NCI-H82 (cell line): ENCODE measurements at regions not wholly inside any gene's neighbourhood (a gene's known extent, or its start where the extent isn't known, plus 50 kb on each side); places are given as distances from the start of the nearest gene placed in this dataset.

Experiments
- DNase-seq: peaks from one replicate; lab custom pipeline; 2025; lab: John Stamatoyannopoulos, UW

DNA sequence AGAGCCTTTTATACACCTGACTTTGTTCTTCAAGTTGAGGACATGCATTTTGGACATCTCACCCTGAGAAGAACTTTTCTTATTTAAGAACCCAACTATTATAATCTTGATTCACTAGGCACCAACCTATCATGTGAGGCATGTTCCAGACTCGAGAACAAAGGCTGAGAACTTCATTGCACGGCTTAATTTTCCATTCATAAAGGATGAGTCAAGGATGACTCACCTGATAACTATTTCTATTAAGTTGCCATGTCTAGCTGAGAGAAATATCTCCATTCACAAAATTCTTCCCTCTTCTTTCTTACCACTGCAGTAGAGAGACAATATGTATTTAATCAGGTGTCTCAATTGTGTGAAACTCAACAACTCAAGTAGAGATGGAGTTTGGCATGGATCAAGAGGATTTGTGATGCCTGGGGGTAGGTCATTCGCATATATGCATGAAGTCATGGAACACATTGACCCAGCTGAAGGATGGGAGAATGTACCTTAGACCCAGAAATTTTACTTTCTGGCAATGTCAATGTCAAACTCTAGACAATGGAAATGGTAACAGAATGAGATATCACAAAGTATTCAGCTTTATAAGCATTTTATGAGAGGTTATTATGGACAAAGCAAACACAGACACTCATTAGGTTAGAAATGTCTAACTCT is 173.2 kb upstream of the PRNP start:
- DNase-seq = no peak

DNA sequence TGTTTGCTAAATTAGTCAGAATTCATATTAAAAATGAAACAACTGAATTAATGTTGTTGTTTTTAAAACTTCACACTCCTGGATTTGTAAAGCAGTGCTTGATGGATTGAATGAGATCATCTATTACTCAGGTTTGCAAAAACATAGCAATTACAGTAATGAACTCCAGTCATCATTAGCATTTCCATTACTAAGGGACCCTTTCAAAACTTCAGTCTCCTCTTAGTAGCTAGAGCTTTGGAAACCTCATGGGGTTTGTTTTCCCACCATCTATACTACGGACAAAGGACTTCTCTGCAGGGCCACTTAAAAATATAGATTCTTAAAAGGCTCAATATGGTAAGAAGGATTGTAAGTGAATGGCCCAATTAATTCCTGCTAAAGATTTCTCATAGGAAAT is 174.5 kb upstream of the PRNP start:
- DNase-seq = no peak

DNA sequence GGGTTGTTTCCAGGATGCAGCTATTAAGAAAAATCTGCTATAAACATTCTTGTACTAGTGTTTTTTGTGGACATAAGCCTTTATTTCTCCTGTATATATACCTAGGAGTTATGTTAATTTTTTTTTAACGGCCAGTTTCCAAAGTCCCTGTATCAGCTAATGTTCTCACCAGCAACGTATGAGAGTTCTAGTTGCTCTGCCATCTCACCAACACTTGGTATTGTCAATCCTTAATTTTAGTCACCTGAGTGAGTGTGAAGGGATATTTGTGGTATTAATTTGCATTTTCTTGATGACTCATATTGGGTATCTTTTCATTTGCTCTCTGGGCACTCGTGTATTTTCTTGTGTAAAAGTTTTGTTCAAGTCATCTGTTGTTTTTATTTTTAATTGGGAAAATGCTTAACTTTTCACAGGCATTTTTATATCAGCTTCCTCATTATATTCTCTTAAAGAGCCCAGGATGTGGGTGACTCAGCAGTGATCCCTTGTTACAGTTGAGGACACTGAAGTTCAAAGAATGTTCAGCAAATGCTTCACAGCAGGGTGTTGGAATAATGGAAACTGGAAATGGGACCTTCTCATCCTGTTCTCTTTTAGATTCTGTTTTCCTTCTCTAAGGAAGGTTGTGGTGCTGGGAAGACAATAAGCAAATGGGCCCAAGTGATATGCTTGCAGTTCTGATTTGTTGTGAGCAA is 176.3 kb upstream of the PRNP start:
- DNase-seq = no peak

DNA sequence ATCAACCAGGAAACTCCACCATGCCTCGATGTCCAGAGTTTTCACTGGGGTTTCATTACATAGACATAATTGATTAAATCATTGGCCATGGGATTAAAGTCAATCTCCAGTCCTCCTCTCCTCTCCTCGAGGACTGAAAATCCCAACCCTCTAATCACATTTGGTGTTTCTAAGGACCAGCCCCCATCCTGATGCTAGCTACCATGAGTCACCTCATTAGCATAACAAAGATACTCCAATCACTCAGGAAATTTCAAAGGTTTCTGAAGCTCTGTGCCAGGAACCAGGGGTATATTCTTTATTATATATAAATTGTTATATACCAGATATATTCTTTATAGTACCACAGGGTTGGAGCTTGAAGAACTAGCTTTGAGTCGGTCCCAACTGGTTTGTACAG is 177.5 kb upstream of the PRNP start:
- DNase-seq = peak; percentile 16

DNA sequence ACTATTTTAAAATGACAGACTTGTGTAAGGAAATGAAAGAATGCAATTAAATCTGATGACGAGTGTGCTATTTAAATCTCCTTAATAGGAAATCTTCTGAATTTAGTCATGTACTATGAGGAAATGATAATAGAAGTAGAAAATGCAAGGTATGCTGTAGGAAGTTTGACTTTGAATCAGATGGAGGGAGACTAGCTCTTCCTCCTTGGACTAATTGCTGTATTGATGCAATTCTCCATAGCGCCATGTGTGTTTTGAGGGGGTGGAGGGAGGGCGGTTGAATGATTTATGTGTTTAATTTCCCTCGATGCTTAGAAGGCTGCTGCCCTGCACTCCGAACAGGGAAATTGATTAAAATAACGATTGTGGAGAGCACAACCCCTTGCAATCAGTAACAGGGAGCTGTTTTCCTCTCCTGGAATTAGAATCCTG is 179.0 kb upstream of the PRNP start:
- no peak for DNase-seq

DNA sequence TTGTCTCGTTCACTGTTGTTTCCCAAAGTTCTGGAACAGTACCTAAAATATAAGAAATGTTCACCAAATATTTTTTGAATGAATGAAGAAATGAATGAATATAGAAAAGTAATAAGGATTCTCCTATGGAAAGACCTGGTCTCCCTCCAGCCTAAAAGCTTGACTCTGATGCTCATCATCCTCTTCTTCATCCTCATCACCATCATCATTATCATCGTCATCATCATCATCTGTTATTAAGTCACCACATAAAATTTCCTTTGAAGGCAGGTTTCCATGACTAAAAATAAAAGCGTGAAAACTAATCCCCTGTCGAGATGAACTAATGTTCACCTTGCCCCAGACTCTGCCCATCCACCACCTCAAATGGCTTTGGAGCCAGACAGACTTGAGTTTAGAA is 181.4 kb upstream of the PRNP start:
- DNase-seq = no peak

DNA sequence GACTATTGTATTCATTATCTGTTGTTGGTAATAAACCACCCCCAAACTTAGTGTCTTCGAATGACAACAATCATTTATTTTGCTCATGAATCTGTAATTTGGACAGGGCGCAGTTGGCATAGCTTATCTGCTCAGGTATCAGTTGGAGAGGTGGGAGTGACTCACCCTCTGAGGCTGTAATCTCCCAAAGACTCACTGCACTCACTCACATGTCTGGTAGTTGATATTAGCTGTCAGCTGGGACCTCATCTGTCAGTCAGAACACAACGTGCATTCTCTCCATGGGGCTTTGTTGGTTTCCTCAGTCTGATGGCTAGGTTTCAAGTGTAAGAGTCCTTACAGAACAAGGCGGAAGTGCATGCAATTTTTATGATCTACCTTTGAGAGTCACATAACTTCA is 183.5 kb upstream of the PRNP start:
- no peak for DNase-seq

DNA sequence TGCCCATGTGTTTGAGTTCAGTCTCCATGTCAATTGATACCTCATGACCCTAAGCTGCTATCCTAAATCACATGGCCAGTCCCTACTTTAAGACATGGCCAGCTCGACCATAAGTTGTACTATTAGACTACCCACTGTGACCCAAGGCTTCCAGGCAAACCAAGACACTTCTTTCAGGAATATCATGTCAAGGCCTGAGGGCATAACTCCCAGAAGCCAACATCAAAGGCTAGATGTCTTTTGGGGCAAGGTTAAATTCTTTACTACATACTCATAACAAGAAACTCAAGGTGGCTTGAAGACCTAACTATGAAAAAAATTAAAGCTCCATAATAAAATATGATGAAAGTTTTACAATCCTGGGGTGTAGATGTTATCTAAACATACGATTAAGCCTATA is 192.9 kb upstream of the PRNP start:
- DNase-seq = no peak

DNA sequence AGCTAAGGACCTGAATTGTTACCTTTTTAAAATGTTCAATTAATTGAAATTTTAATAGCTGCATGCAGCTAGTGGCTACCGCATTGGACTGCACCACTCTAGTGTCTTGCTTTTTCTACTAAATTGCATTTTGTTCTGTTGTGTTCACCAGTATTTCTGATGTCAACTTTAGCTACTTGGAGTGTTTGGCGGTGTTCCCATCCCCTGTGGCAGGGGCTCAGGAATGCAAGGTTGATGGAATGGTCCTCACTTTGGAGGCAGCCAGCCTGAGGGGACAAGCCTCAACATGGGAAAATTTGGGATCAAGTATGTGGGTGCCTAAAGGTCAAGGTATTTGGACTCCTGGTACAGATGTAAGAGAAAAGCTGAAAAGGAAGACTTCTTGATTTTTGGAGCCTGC is 194.6 kb upstream of the PRNP start:
- DNase-seq = no peak

DNA sequence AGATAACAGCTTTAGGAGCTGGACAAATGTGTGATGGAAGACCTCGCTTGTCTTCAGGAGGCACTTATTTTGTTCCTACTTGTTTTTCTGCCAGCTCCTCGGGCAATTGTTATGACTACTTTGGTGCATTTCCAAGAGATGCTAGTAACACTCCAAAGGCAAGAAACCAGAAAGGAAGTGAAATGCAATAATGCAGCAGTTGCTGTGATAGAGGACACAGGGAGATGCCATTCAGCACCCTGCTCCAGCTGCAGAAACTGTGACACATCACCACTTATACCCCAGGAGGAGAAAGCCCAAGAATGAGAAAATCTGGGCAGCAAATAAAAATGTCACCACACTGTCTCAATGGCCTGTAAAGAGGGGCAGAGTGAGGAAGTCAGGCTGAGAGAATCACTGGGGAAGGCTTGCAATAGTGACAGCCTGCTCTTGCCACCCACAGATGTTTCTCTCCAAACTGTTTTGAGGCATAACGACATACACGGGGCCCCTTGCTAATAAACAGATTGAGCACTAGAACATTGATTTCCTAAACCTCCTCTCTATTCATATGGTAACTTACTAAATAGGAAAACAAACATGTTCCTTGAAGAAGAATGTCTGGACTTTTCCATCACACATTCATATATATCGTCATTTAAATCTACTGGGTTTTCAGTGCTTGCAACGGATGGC is 195.5 kb upstream of the PRNP start:
- DNase-seq = no peak

DNA sequence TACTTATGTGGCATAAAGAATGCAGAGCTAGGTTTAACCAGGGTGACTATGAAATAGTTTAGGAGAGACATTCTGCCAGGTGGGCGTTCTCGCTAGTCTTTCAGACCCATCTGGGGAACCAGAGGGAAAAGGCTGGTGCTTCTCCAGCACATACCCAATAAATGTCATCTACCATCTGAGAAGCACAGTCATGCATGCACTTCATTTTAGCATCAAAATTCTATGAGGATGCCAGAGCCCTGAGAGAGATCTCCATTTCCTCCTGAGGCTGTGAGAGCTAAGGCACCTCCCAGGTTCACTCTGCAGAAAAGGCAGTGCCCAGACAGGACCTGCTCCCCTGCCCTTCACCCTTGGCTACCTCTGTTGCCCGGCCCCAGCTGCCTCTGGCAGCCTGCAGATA is 196.2 kb upstream of the PRNP start:
- no peak for DNase-seq

DNA sequence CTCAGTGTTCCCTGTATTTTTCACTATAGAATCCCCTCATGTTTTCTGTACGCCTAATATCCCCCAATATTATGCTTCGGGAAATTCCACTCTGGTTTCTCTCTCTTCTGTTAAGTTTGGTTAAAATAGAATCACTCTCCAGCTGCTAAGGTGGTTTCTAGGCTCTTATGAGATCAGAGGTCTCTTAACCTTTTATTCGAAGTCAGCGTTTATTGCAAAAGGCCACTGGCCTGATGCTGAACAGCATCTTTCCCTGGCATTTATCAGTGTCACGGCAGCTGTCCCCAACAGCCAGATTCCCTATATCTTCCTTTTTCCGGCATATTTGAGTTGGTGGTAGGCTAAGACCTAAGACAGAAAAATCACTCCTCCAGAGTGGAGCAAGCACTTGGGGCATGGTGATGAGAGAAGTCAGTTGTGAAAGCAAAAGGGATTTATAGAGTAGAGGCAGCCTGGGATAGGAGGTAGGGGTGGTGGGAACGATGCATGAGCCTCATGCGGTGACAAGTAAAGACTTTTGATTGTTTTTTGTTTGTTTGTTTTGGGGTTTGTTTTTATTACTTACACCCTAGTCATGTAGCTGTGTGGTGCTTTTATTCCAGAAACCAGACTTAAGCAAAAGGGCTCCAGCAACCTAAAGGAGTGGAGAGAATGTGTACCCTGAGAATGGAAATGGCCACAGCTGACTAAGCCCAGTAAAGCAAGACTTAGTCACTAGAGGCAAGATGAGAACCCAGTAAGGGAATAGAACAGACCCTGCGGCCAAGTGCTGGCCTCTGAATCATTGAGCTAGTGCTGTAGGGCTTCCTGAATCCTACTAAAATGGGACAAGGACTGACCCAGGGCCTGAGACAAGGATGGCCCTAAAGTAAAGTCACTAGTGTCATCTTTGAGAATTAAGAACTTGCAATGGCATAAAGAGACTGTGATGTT is 197.6 kb upstream of the PRNP start:
- no peak for DNase-seq

DNA sequence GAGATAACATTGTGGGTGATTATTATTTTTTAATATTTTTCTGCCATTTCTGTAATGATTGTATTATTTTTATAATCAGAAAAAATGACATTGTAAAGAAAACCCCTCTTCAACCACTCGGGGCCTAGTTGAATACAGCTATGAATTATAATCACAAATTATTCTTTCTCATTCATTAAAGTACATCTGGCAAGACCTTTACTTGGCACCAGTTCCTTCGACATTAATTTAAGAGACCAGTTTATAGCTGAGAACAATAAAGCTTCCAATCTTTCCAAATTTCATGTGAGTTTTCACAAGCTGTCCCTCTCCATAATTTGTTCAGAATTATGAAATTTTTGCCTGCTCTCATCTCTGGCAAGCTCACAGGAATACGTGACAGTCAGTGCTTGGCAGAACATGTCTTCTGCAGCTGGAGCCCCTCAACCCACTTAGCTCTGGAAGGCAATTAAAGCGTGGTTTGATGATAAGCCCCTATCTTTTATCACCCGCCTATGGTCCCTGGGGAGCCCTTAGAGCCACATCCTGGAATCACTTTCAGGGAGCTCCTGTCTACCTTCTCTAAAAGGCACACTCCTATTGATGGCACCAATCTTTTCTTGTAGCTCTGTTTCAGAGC is 201.8 kb upstream of the PRNP start:
- DNase-seq = peak; percentile 79

DNA sequence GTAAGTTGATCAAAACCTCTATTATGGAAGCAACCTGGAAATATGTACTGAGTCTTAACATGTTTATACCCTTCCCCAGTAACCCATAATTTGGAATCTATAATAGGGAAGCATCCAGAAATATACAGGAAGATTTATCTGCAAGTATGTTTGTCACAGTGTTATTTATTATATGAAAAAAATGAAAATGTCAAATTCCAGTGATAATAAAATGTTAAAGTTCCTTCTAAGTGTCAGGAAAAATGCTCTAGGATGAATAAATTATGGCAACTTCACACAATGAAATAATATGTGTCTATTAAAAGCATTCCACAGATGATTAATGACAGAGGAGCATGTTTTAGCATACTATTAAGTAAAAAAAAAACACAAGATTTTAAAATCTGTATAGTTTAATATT is 202.3 kb upstream of the PRNP start:
- DNase-seq = no peak

DNA sequence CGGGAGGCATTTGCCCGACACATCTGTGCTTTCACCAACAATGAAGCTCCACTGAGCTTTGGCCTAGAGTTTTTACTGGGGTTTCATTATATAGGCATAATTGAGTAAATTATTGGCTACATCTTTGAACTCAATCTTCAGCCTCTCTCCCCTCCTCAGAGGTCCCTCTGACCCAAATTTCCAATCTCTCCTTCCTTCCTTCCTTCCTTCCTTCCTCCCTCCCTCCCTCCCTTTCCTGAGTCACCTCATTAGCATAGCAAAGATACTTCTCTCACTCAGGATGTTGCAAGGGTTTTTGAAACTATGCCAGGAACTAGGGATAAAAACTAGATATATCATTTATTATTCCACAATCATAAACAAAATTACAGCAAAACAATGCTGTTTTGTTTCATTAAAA is 202.8 kb upstream of the PRNP start:
- no peak for DNase-seq

DNA sequence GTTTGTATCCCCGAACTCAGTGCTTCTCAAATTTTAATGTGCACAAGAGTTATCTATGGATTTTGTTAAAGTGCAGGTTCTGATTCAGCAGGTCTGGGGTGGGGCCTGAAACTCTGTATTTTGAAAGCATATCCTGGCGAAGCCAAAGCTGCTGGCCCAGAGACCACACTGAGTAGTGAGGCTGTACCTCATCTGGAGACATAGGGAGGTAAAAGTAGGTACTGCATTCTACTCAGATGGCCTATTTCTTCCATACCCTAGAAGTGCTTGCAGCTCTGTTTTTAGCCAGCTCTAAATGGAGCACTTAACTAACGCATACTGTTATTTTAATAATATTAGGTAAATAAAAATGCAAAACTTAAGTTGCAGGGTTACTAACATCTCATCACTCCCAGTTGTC is 206.2 kb upstream of the PRNP start:
- no peak for DNase-seq

DNA sequence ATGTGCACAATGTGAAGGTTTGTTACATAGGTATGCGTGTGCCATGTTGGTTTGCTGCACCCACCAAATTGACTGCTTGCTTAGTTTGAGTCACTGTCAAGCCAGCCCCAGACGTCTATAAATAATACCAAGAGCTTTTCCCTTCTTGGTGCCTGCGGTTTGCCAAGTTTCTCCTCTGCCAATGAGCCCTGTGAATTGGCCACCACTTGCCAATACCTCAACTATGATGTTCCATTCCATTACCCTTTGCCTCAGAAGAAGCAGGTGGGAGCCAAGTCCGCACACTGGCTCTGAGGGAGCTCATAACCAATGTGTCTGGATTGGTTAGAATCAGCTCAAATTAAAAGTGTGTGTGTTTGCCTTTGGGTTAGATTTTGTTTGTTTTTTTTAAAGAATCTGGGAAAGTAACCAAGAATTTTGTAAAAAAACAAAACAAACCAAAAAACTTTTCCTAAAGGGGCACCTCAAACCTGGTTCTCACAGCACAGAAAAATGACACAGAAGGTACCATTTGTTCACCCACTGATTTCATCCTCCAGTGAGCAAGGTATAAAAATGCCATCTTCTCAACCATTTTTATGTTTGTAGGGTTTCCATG is 209.3 kb upstream of the PRNP start:
- no peak for DNase-seq

DNA sequence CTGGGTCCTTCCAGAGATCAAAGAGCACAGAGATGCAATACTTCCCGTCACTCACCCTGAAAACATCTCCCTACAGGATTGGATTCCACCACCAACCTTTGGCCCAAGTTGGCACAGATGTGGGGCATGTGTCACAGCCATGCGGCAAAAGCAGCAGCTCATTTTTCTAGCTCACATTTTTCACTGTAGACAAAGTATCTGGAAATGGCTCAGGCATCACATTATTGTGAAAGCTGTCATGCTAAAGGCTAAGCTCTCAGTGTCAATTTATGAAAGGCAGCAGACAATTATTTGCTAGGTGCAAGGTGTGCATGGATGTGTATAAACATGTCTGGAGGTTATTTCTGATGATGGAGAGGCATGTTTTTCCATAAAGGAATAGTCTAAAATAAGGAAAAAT is 213.3 kb upstream of the PRNP start:
- DNase-seq = no peak

DNA sequence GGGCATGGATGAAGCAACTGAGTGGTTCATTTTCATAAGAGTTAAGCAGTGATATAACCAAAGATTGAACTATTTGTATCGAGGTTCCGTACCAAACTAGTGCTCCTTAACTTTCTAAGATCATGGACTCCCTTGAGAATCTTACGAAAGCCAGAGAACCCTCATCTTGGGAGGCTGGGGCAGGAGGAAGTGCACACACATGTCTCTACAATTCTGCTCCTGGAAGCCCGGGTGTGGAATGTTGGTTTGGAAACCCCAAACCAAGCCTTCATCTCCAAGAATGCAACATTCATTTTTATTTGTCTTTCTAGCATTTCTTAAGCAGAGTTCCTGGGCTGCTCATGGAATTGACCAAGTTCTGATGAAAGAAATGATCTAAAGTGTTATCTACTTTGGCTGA is 215.0 kb upstream of the PRNP start:
- no peak for DNase-seq

DNA sequence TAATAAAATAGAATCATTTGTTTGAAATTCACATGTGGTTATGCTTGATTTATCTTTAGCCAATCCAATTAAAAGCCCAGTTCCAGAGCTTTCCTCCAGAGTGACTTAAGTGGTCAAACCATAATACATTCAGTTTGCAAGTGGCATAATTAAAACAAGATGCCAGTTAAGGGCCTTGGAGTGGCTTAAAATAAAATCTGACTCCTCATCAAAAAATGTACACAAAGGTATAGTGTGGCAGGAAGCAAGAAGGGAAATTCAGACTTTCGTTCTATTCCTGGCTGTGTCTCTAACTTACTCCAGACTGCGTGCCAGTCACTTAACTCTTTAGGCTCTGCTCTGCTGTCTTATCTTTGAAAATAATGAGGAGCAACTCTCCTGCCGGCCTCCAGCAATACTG is 215.9 kb upstream of the PRNP start:
- no peak for DNase-seq

DNA sequence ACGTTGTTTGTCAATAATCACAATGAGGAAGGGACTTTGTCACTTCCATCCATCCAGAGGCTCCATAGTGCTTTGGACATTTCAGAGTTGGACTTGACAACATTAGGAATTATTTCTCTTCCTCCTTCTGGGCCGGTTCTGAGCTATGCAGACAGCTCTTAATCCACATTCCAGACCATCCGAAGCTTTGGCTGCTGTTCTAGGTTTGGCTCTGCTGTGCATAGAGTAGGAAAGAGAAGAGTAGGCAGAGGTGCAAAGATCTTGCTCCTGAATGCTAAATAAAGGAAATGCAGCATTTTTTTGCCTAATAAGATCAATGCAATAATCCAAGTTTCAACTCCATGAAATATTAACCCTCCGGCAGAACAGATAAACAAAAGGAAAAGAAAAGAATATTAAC is 216.3 kb upstream of the PRNP start:
- no peak for DNase-seq

DNA sequence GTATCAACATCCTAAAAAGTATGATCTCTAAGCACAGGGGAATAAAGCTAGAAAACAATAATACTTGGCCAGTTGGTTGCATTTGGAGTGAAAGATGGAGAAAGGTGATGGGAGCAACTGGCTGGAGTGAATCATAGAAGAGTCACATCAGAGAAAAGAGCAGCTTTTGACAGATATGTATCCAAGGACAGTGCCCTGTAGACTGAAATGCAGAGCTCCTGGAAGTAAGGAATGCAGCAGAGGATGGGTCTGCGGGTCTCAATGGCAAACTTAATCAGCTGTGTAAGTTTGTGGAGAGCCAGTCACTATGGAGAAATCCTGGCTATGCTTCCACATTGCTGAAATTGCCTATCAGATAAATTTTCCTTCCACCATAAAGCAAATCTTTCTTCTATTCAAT is 218.1 kb upstream of the PRNP start:
- DNase-seq = no peak
